Common myeloid progenitor, CD34-positive (primary cell): ENCODE measurements at regions not wholly inside any gene's neighbourhood (a gene's known extent, or its start where the extent isn't known, plus 50 kb on each side); places are given as distances from the start of the nearest gene placed in this dataset.
"Not testable (repeated sequence)": the region's sequence is repeated elsewhere in the genome, so short reads cannot be mapped to it uniquely, and the experiment has no call there.

Experiments
- CTCF ChIA-PET: fragments of 350-600 bp; sonication (Branson Sonifier 250); formaldehyde crosslinking; loops from one replicate; lab custom pipeline; 2021; ENCODE audit warnings: antibody characterized with exemption; lab: Charles Lee
- POLR2A ChIA-PET: fragments of 350-600 bp; sonication (Branson Sonifier 250); formaldehyde crosslinking; loops from one replicate; lab custom pipeline; 2021; ENCODE audit warnings: antibody characterized with exemption; lab: Charles Lee
- DNase-seq, 3 donors: peaks; one replicate each; pipeline versions ENCODE4 v3.0.0 to v3.0.0-alpha.2; 2013
- H3K27ac ChIP-seq, 2 experiments: 1 replicate in 1 of 2; 2 replicates in 1 of 2; pipeline ENCODE4 v1.7.0; 2013; ENCODE audit warnings: inconsistent platforms in 2 of 2, low read length in 2 of 2, mild to moderate bottlenecking in 2 of 2, low read depth in 1 of 2, moderate library complexity in 1 of 2; ENCODE audit not compliant: severe bottlenecking in 2 of 2, insufficient read depth in 1 of 2, poor library complexity in 1 of 2
- H3K27me3 ChIP-seq, 5 experiments: replicated peaks in 2 of 5; 1 replicate in 3 of 5; 2 replicates in 2 of 5; pipeline versions ENCODE4 v1.6.1 to v1.7.0; 2013; ENCODE audit warnings: low read length in 4 of 5, mild to moderate bottlenecking in 2 of 5, moderate library complexity in 2 of 5, inconsistent platforms in 1 of 5; ENCODE audit not compliant: insufficient read depth in 5 of 5, control insufficient read depth in 4 of 5
- H3K36me3 ChIP-seq, 4 experiments: 1 replicate in 2 of 4; 2 replicates in 2 of 4; pipeline versions ENCODE4 v1.6.1 to v1.7.0; 2013; ENCODE audit warnings: low read length in 3 of 4, control low read depth in 1 of 4, mild to moderate bottlenecking in 1 of 4; ENCODE audit not compliant: control insufficient read depth in 4 of 4, insufficient read depth in 4 of 4
- H3K4me1 ChIP-seq, 4 experiments: 1 replicate in 3 of 4; 2 replicates in 1 of 4; pipeline versions ENCODE4 v1.6.1 to v1.7.1; 2013; ENCODE audit warnings: low read length in 3 of 4, mild to moderate bottlenecking in 3 of 4, control low read depth in 1 of 4, inconsistent platforms in 1 of 4, moderate library complexity in 1 of 4; ENCODE audit not compliant: control insufficient read depth in 4 of 4, insufficient read depth in 4 of 4; ENCODE audit errors: control extremely low read depth in 1 of 4
- H3K4me3 ChIP-seq, 7 experiments: 1 replicate in 4 of 7; 2 replicates in 3 of 7; pipeline versions ENCODE4 v1.5.1 to v1.7.0; 2013; ENCODE audit warnings: mild to moderate bottlenecking in 7 of 7, low read length in 6 of 7, moderate library complexity in 6 of 7, inconsistent platforms in 2 of 7, low read depth in 2 of 7, control low read depth in 1 of 7; ENCODE audit not compliant: insufficient read depth in 4 of 7, control insufficient read depth in 1 of 7; ENCODE audit errors: extremely low read depth in 1 of 7
- H3K9me3 ChIP-seq, 5 experiments: 1 replicate in 4 of 5; 2 replicates in 1 of 5; pipeline versions ENCODE4 v1.6.1 to v1.7.1; 2013; ENCODE audit warnings: low read length in 4 of 5, mild to moderate bottlenecking in 2 of 5, inconsistent platforms in 1 of 5, low read depth in 1 of 5, moderate library complexity in 1 of 5; ENCODE audit not compliant: control insufficient read depth in 4 of 5, insufficient read depth in 2 of 5; ENCODE audit errors: control extremely low read depth in 1 of 5
- WGBS: methylation state at CpG from one replicate; pipeline ENCODE4 v1.1.5; 2013; ENCODE audit not compliant: insufficient coverage; 5-methylcytosine and 5-hydroxymethylcytosine counted together

GRCh38 chr21:6486821-6487220 lies 4034.6 kb upstream of the TPTE start:
- WGBS = no CpG with 5 or more reads among the region's 26 CpGs
- POLR2A ChIA-PET, H3K27ac ChIP-seq, H3K4me1 ChIP-seq, H3K27me3 ChIP-seq, H3K36me3 ChIP-seq, H3K9me3 ChIP-seq, CTCF ChIA-PET, H3K4me3 ChIP-seq, DNase-seq: not testable (repeated sequence)

GRCh38 chr21:6492691-6493090 lies 4028.7 kb upstream of the TPTE start:
- H3K4me3 ChIP-seq, POLR2A ChIA-PET, H3K4me1 ChIP-seq, CTCF ChIA-PET, DNase-seq, H3K27me3 ChIP-seq, H3K9me3 ChIP-seq, H3K36me3 ChIP-seq, H3K27ac ChIP-seq: not testable (repeated sequence)
- WGBS = no CpG with 5 or more reads among the region's 8 CpGs

GRCh38 chr21:6493957-6494356 lies 4027.4 kb upstream of the TPTE start:
- DNase-seq, H3K9me3 ChIP-seq, POLR2A ChIA-PET, CTCF ChIA-PET, H3K27ac ChIP-seq, H3K27me3 ChIP-seq, H3K36me3 ChIP-seq, H3K4me1 ChIP-seq, H3K4me3 ChIP-seq: not testable (repeated sequence)
- WGBS = no CpG with 5 or more reads among the region's 4 CpGs

GRCh38 chr21:6496356-6496755 lies 4025.0 kb upstream of the TPTE start:
- POLR2A ChIA-PET, H3K4me3 ChIP-seq, H3K36me3 ChIP-seq, H3K27me3 ChIP-seq, DNase-seq, H3K27ac ChIP-seq, H3K9me3 ChIP-seq, H3K4me1 ChIP-seq, CTCF ChIA-PET: not testable (repeated sequence)
- no CpG with 5 or more reads among the region's 5 CpGs for WGBS

- DNase-seq = peak in 2 of 3 donors; percentile 4 to 8
These were observed 4022.7 kb upstream of the TPTE start for GRCh38 chr21:6498716-6499115.

GRCh38 chr21:6499128-6499826 lies 4022.1 kb upstream of the TPTE start:
- H3K27ac ChIP-seq = peak overlapping the region in 1 of 2 experiments; percentile 71
- H3K36me3 ChIP-seq, H3K27me3 ChIP-seq, H3K4me1 ChIP-seq, H3K9me3 ChIP-seq, DNase-seq, POLR2A ChIA-PET, CTCF ChIA-PET: not testable (repeated sequence)
- peak overlapping the region in 1 of 7 experiments; percentile 54 for H3K4me3 ChIP-seq
- no CpG with 5 or more reads among the region's 66 CpGs for WGBS

More at GRCh38 chr21:6498716-6499115, 4022.7 kb upstream of the TPTE start:
- Histone ChIP-seq H3K4me3 (peak overlapping the region in 4 of 7 experiments; percentile 43 to 66 (median 50)), H3K27ac (peak overlapping the region in 1 of 2 experiments; percentile 71)
- H3K4me1 ChIP-seq, POLR2A ChIA-PET, H3K36me3 ChIP-seq, H3K27me3 ChIP-seq, H3K9me3 ChIP-seq, CTCF ChIA-PET: not testable (repeated sequence)
- no CpG with 5 or more reads among the region's 55 CpGs for WGBS

GRCh38 chr21:6499866-6500265 lies 4021.5 kb upstream of the TPTE start:
- H3K27ac ChIP-seq, H3K4me3 ChIP-seq, DNase-seq, CTCF ChIA-PET, H3K27me3 ChIP-seq, H3K4me1 ChIP-seq, H3K36me3 ChIP-seq, H3K9me3 ChIP-seq, POLR2A ChIA-PET: not testable (repeated sequence)
- no CpG with 5 or more reads among the region's 16 CpGs for WGBS
